K562 (cell line): ENCODE measurements at regions not wholly inside any gene's neighbourhood (a gene's known extent, or its start where the extent isn't known, plus 50 kb on each side); places are given as distances from the start of the nearest gene placed in this dataset.

Experiments
- CBX3 ChIP-seq, 2 experiments: IDR thresholded peaks; 1 replicate in 1 of 2; 2 replicates in 1 of 2; pipeline ENCODE4 v1.6.1; 2012; ENCODE audit warnings: inconsistent platforms in 2 of 2, low read length in 2 of 2, borderline replicate concordance in 1 of 2, control low read depth in 1 of 2
- GTF2A2 ChIP-seq: IDR thresholded peaks from 2 replicates; pipeline ENCODE4 v1.6.1; 2016; ENCODE audit warnings: mild to moderate bottlenecking, missing genetic modification characterization, missing compliant biosample characterization
- HDAC8 ChIP-seq: fragments of 450-650 bp; IDR thresholded peaks from 2 replicates; pipeline ENCODE4 v1.6.1; 2016; ENCODE audit warnings: mild to moderate bottlenecking, missing genetic modification characterization, moderate library complexity, missing compliant biosample characterization
- HLTF ChIP-seq: fragments of 450-650 bp; IDR thresholded peaks from 2 replicates; pipeline ENCODE4 v1.6.1; 2016
- HMBOX1 ChIP-seq: sonication (generic); IDR thresholded peaks from 2 replicates; pipeline ENCODE4 v1.6.1; 2016
- HNRNPH1 ChIP-seq: fragments of 200-400 bp; formaldehyde crosslinking; optimal IDR thresholded peaks from 2 replicates; pipeline ENCODE3; 2017; ENCODE audit warnings: low read depth, mild to moderate bottlenecking, low read length, moderate library complexity
- JUND ChIP-seq, 2 experiments: IDR thresholded peaks; 2 replicates in 1 of 2; 3 replicates in 1 of 2; pipeline ENCODE4 v1.6.1; 2011; ENCODE audit warnings: borderline replicate concordance in 2 of 2, low read depth in 2 of 2, low read length in 2 of 2, improper control_type of control experiment in 1 of 2, missing biosample characterization in 1 of 2, missing genetic modification characterization in 1 of 2, missing genetic modification reagents in 1 of 2
- KAT7 ChIP-seq: sonication (generic); formaldehyde crosslinking; IDR thresholded peaks from 2 replicates; pipeline ENCODE4 v1.8.0; 2022; ENCODE audit warnings: missing genetic modification reagents, mild to moderate bottlenecking, borderline replicate concordance
- KDM4B ChIP-seq, 2 experiments: fragments of 450-650 bp in 1 of 2; sonication (generic) in 1 of 2; IDR thresholded peaks; 2 replicates each; pipeline ENCODE4 v1.6.1; 2016 to 2017; ENCODE audit warnings: borderline replicate concordance in 2 of 2, antibody characterized with exemption in 1 of 2, low read depth in 1 of 2, mild to moderate bottlenecking in 1 of 2
- MEF2D ChIP-seq: conservative IDR thresholded peaks from 2 replicates; pipeline ENCODE4 v1.6.1; 2016; ENCODE audit warnings: low read depth, missing genetic modification characterization, missing compliant biosample characterization
- MTA3 ChIP-seq: fragments of 450-650 bp; formaldehyde crosslinking; IDR thresholded peaks from 2 replicates; pipeline ENCODE4 v1.6.1; 2017; ENCODE audit warnings: mild to moderate bottlenecking, borderline replicate concordance
- NCOA1 ChIP-seq: fragments of 450-650 bp; IDR thresholded peaks from 2 replicates; pipeline ENCODE4 v1.6.1; 2016; ENCODE audit warnings: low read depth
- NCOA2 ChIP-seq, 2 experiments: fragments of 450-650 bp; IDR thresholded peaks; 2 replicates each; pipeline ENCODE4 v1.6.1; 2018; ENCODE audit warnings: mild to moderate bottlenecking in 2 of 2, moderate library complexity in 1 of 2; ENCODE audit not compliant: partially characterized antibody in 2 of 2
- PTRF ChIP-seq: fragments of 450-650 bp; IDR thresholded peaks from 2 replicates; pipeline ENCODE4 v1.6.1; 2016; ENCODE audit warnings: mild to moderate bottlenecking, missing genetic modification characterization, missing compliant biosample characterization
- PTTG1 ChIP-seq: fragments of 450-650 bp; IDR thresholded peaks from 2 replicates; pipeline ENCODE4 v1.6.1; 2016; ENCODE audit warnings: low read depth, mild to moderate bottlenecking, missing genetic modification characterization, missing compliant biosample characterization
- RBM25 ChIP-seq: fragments of 200-400 bp; formaldehyde crosslinking; IDR thresholded peaks from 2 replicates; pipeline ENCODE4 v1.6.1; 2018; ENCODE audit warnings: low read length, low read depth, moderate library complexity; ENCODE audit not compliant: severe bottlenecking
- RUNX1 ChIP-seq: sonication (generic); IDR thresholded peaks from 2 replicates; pipeline ENCODE4 v1.6.1; 2016; ENCODE audit warnings: antibody characterized with exemption, low read depth
- STAG1 ChIP-seq: sonication (generic); formaldehyde crosslinking; IDR thresholded peaks from 2 replicates; pipeline ENCODE4 v1.5.0; 2020; ENCODE audit warnings: missing genetic modification reagents, borderline replicate concordance
- TEAD2 ChIP-seq: fragments of 450-650 bp; IDR thresholded peaks from 2 replicates; pipeline ENCODE4 v1.6.1; 2016; ENCODE audit warnings: missing genetic modification characterization, control low read depth, missing compliant biosample characterization
- ZKSCAN3 ChIP-seq: fragments of 250-450 bp; sonication (Bioruptor Pico); IDR thresholded peaks from 2 replicates; pipeline ENCODE4 v1.4.0; 2020
- ZNF395 ChIP-seq: fragments of 200-800 bp; sonication (Bioruptor generic); IDR thresholded peaks from 2 replicates; pipeline ENCODE4 v1.6.1; 2017; ENCODE audit warnings: missing genetic modification characterization, missing compliant biosample characterization
- ZNF511 ChIP-seq: sonication (generic); formaldehyde crosslinking; IDR thresholded peaks from 2 replicates; pipeline ENCODE4 v1.8.0; 2022; ENCODE audit warnings: mild to moderate bottlenecking, missing genetic modification reagents
- TF ChIP-seq, protein P1 (sequence below): fragments of 450-650 bp; IDR thresholded peaks from 2 replicates; pipeline ENCODE4 v1.6.1; 2016

- TF ChIP-seq JUND (IDR thresholded peaks at IDR 0.05; ENCODE audit: borderline replicate concordance, low read depth, low read length): peak; percentile 97
- peak; percentile 94; the same call in 2 of the 3 replicates for TF ChIP-seq JUND (tag; IDR thresholded peaks at IDR 0.05; ENCODE audit: borderline replicate concordance, low read depth, low read length)
- peak; percentile 87 for TF ChIP-seq MEF2D (tag)
- TF ChIP-seq PTRF (tag): no peak
- no peak for TF ChIP-seq GTF2A2 (tag)
- TF ChIP-seq RUNX1: no peak
- peak; percentile 77 for TF ChIP-seq ZNF395 (CRISPR knock-in tag)
- TF ChIP-seq KAT7 (CRISPR knock-in tag): peak; percentile 46; the same call in 1 of the 2 replicates
- no peak for TF ChIP-seq PTTG1 (tag)
- TF ChIP-seq CBX3 (IDR thresholded peaks at IDR 0.05; ENCODE audit: borderline replicate concordance in 1 of 2, low read length in 2 of 2): peak in 1 of 2 experiments; percentile 91; a peak in 1 of 3 replicates
- no peak for TF ChIP-seq KDM4B (IDR thresholded peaks at IDR 0.05; ENCODE audit: borderline replicate concordance in 2 of 2, low read depth in 1 of 2)
- no peak for TF ChIP-seq RBM25
- TF ChIP-seq STAG1 (CRISPR knock-in tag): no peak
- no peak for TF ChIP-seq ZNF511
- TF ChIP-seq HLTF: no peak
- TF ChIP-seq ZKSCAN3 (CRISPR knock-in tag): no peak
- peak; percentile 78 for TF ChIP-seq NCOA1
- no peak for TF ChIP-seq HNRNPH1
- TF ChIP-seq HMBOX1: peak; percentile 100
- TF ChIP-seq, protein P1, sequence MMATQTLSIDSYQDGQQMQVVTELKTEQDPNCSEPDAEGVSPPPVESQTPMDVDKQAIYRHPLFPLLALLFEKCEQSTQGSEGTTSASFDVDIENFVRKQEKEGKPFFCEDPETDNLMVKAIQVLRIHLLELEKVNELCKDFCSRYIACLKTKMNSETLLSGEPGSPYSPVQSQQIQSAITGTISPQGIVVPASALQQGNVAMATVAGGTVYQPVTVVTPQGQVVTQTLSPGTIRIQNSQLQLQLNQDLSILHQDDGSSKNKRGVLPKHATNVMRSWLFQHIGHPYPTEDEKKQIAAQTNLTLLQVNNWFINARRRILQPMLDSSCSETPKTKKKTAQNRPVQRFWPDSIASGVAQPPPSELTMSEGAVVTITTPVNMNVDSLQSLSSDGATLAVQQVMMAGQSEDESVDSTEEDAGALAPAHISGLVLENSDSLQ: no peak; the same call in 1 of the 2 replicates
- TF ChIP-seq NCOA2 (IDR thresholded peaks at IDR 0.05; ENCODE audit: partially characterized antibody in 2 of 2): peak; percentile 64 to 74
- no peak for TF ChIP-seq TEAD2 (tag)
- TF ChIP-seq MTA3: peak; percentile 89
- TF ChIP-seq HDAC8 (tag): no peak
These were observed 57.3 kb upstream of the CCDC71L start (continued) for GRCh38 chr7:106717955-106718871.
